RWPE2 (cell line): ENCODE measurements at regions not wholly inside any gene's neighbourhood (a gene's known extent, or its start where the extent isn't known, plus 50 kb on each side); places are given as distances from the start of the nearest gene placed in this dataset.
"Not testable (repeated sequence)": the region's sequence is repeated elsewhere in the genome, so short reads cannot be mapped to it uniquely, and the experiment has no call there.

Source experiments
- ATAC-seq: fragments of 200-7000 bp; cut with Tn5 transposase; 3 replicates; pipeline ENCODE4 v1.9.1; 2021; ENCODE audit warnings: low read depth
- DNase-seq: peaks from one replicate; pipeline ENCODE4 v3.0.0-alpha.2; 2020; ENCODE audit warnings: low spot score
- H3K27ac ChIP-seq: fragments of 450-650 bp; 2 replicates; pipeline ENCODE4 v1.5.1; 2017; ENCODE audit warnings: mild to moderate bottlenecking; ENCODE audit not compliant: poor library complexity, severe bottlenecking
- H3K27me3 ChIP-seq: fragments of 250-450 bp; sonication (Bioruptor Pico); 2 replicates; pipeline ENCODE4 v1.5.1; 2021; ENCODE audit warnings: mild to moderate bottlenecking, moderate library complexity; ENCODE audit not compliant: insufficient read depth, poor library complexity, severe bottlenecking
- H3K36me3 ChIP-seq: fragments of 250-450 bp; sonication (Bioruptor Pico); 2 replicates; pipeline ENCODE4 v1.5.1; 2020; ENCODE audit warnings: low read depth, mild to moderate bottlenecking, moderate library complexity
- H3K4me1 ChIP-seq: fragments of 250-450 bp; sonication (Bioruptor Pico); 2 replicates; pipeline ENCODE4 v1.5.1; 2021; ENCODE audit warnings: mild to moderate bottlenecking, moderate library complexity; ENCODE audit not compliant: insufficient read depth, poor library complexity, severe bottlenecking
- H3K4me3 ChIP-seq: fragments of 250-450 bp; sonication (Bioruptor Pico); 2 replicates; pipeline ENCODE4 v1.5.1; 2021; ENCODE audit warnings: mild to moderate bottlenecking, moderate library complexity; ENCODE audit not compliant: severe bottlenecking
- H3K9me3 ChIP-seq: fragments of 250-450 bp; sonication (Bioruptor Pico); 2 replicates; pipeline ENCODE4 v1.5.1; 2021; ENCODE audit warnings: mild to moderate bottlenecking, moderate library complexity; ENCODE audit not compliant: severe bottlenecking

GRCh38 chrY:24517340-24517739 lies 100.5 kb upstream of the BPY2B start:
- H3K9me3 ChIP-seq, H3K27ac ChIP-seq, H3K4me3 ChIP-seq, DNase-seq, H3K4me1 ChIP-seq, H3K36me3 ChIP-seq, H3K27me3 ChIP-seq, ATAC-seq: not testable (repeated sequence)

DNA sequence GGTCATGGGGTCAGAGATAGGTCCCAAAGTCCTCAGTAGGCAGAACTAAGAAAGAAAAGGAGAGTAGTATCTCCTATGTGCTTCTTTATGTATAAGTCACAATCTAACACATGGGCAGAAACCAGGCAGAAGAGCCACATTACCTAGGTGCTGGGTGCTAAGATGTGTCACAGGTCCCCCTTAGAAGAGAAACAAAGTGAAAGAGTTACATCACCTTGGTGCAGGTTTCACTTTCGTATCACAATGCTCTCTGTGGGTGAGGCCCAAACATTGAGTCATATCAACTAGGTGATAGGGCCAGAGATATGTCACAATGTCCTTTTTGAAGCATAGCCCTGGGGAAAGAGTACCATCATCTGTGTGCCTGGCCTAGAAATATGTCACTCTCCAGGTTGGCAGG lies 96.1 kb upstream of the BPY2B start:
- not testable (repeated sequence) for H3K4me1 ChIP-seq, DNase-seq, ATAC-seq, H3K9me3 ChIP-seq, H3K27ac ChIP-seq, H3K4me3 ChIP-seq, H3K36me3 ChIP-seq, H3K27me3 ChIP-seq

GRCh38 chrY:24537247-24537970 lies 80.4 kb upstream of the BPY2B start:
- H3K9me3 ChIP-seq, H3K4me1 ChIP-seq, DNase-seq, H3K36me3 ChIP-seq, H3K27ac ChIP-seq, H3K27me3 ChIP-seq, H3K4me3 ChIP-seq: not testable (repeated sequence)
- peak; percentile 79 for ATAC-seq

- H3K9me3 ChIP-seq, H3K36me3 ChIP-seq, DNase-seq, H3K27me3 ChIP-seq, H3K4me3 ChIP-seq, H3K4me1 ChIP-seq, H3K27ac ChIP-seq, ATAC-seq: not testable (repeated sequence)
These were observed 69.0 kb upstream of the BPY2B start for GRCh38 chrY:24548807-24549206.

DNA sequence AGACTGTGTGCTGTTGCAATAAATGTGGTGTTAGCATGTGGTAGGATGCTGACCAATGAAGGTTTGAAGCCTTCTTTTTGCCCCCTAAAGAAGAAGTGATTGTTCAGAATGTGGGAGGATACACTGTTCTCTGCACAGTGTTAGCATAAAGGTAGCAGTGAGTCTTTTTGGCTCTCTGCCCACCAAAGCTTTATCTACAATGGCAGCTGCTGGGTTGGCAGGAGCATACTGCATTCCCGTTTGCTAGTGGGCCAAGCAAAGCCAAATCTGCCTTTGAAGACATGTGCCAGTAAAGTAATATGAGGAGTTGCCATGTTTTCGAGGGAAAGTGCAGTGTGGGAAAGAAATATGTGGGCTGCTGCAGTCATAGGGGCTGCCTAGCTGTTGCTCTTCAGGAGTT lies 56.4 kb upstream of the BPY2B start:
- H3K4me3 ChIP-seq, H3K27me3 ChIP-seq, ATAC-seq, H3K9me3 ChIP-seq, H3K4me1 ChIP-seq, H3K36me3 ChIP-seq, DNase-seq, H3K27ac ChIP-seq: not testable (repeated sequence)
